ENCODE measurements at regions not wholly inside any gene's neighbourhood (a gene's known extent, or its start where the extent isn't known, plus 50 kb on each side); places are given as distances from the start of the nearest gene placed in this dataset.

- no peak for DNase-seq
- Histone ChIP-seq H3K27ac (replicated peaks) (no peak overlapping the region), H3K4me1 (no peaks in the 10 kb centered on the region), H3K4me3 (no peak overlapping the region), H3K36me3 (no peaks in the 10 kb centered on the region), H3K27me3 (ENCODE audit: low read depth) (no peaks in the 10 kb centered on the region), H3K9me3 (replicated peaks) (no peaks in the 10 kb centered on the region)
- intact Hi-C loops (cut with micrococcal nuclease), result no loop called here
- no peak for TF ChIP-seq CTCF (IDR thresholded peaks at IDR 0.05; ENCODE audit: borderline replicate concordance)
Measured at GRCh38 chr15:46930426-46930825, 786.9 kb upstream of the SEMA6D start.

GRCh38 chr15:46933332-46933731 lies 784.0 kb upstream of the SEMA6D start:
- no peak overlapping the region for H3K27ac ChIP-seq (replicated peaks)
- DNase-seq, result no peak
- H3K4me1 ChIP-seq, result no peaks in the 10 kb centered on the region
- intact Hi-C loops (cut with micrococcal nuclease), result no loop called here
- no peaks in the 10 kb centered on the region for H3K9me3 ChIP-seq (replicated peaks)
- H3K27me3 ChIP-seq (ENCODE audit: low read depth), result no peaks in the 10 kb centered on the region
- H3K4me3 ChIP-seq, result no peak overlapping the region
- H3K36me3 ChIP-seq, result no peaks in the 10 kb centered on the region
- no peak for TF ChIP-seq CTCF (IDR thresholded peaks at IDR 0.05; ENCODE audit: borderline replicate concordance)

- intact Hi-C loops (cut with micrococcal nuclease), result no loop called here
- Histone ChIP-seq H3K4me3 (no peak overlapping the region), H3K9me3 (replicated peaks) (no peaks in the 10 kb centered on the region), H3K27me3 (ENCODE audit: low read depth) (no peaks in the 10 kb centered on the region), H3K36me3 (no peaks in the 10 kb centered on the region), H3K27ac (replicated peaks) (no peak overlapping the region), H3K4me1 (no peaks in the 10 kb centered on the region)
- DNase-seq, result no peak
- no peak for TF ChIP-seq CTCF (IDR thresholded peaks at IDR 0.05; ENCODE audit: borderline replicate concordance)
Measured at GRCh38 chr15:46934851-46935250, 782.5 kb upstream of the SEMA6D start.

- intact Hi-C loops (cut with micrococcal nuclease), result no loop called here
- no peaks in the 10 kb centered on the region for H3K36me3 ChIP-seq
- H3K27me3 ChIP-seq (ENCODE audit: low read depth), result no peaks in the 10 kb centered on the region
- TF ChIP-seq CTCF (IDR thresholded peaks at IDR 0.05; ENCODE audit: borderline replicate concordance), result no peak
- no peak overlapping the region for H3K27ac ChIP-seq (replicated peaks)
- no peak for DNase-seq
- H3K9me3 ChIP-seq (replicated peaks), result no peaks in the 10 kb centered on the region
- no peaks in the 10 kb centered on the region for H3K4me1 ChIP-seq
- no peak overlapping the region for H3K4me3 ChIP-seq
Measured at GRCh38 chr15:46938169-46938568, 779.1 kb upstream of the SEMA6D start.

- H3K4me3 ChIP-seq, result no peak overlapping the region
- H3K27ac ChIP-seq (replicated peaks), result no peak overlapping the region
- DNase-seq, result no peak
- H3K4me1 ChIP-seq, result no peaks in the 10 kb centered on the region
- intact Hi-C loops (cut with micrococcal nuclease), result no loop called here
- no peaks in the 10 kb centered on the region for H3K27me3 ChIP-seq (ENCODE audit: low read depth)
- no peak for TF ChIP-seq CTCF (IDR thresholded peaks at IDR 0.05; ENCODE audit: borderline replicate concordance)
- no peaks in the 10 kb centered on the region for H3K9me3 ChIP-seq (replicated peaks)
- H3K36me3 ChIP-seq, result no peaks in the 10 kb centered on the region
Measured at GRCh38 chr15:46941241-46941640, 776.1 kb upstream of the SEMA6D start.

GRCh38 chr15:46946953-46947352 lies 770.4 kb upstream of the SEMA6D start:
- Histone ChIP-seq H3K36me3 (no peaks in the 10 kb centered on the region), H3K27me3 (ENCODE audit: low read depth) (no peaks in the 10 kb centered on the region), H3K4me1 (no peaks in the 10 kb centered on the region), H3K27ac (replicated peaks) (no peak overlapping the region), H3K9me3 (replicated peaks) (peaks cover 5% of the 10 kb centered on the region), H3K4me3 (no peak overlapping the region)
- DNase-seq, result no peak
- intact Hi-C loops (cut with micrococcal nuclease), result no loop called here
- no peak for TF ChIP-seq CTCF (IDR thresholded peaks at IDR 0.05; ENCODE audit: borderline replicate concordance)
